Breast epithelium (tissue), 3 donors: ENCODE measurements at regions not wholly inside any gene's neighbourhood (a gene's known extent, or its start where the extent isn't known, plus 50 kb on each side); places are given as distances from the start of the nearest gene placed in this dataset.

Experiments
- CTCF ChIP-seq, 3 donors: fragments of 450-650 bp; IDR thresholded peaks; one replicate each; pipeline ENCODE4 v1.5.1; 2016 to 2017; ENCODE audit warnings: antibody characterized with exemption in 3 of 3, mild to moderate bottlenecking in 3 of 3, moderate library complexity in 3 of 3
- POLR2A ChIP-seq: fragments of 450-650 bp; IDR thresholded peaks from one replicate; pipeline ENCODE4 v1.6.1; 2016; ENCODE audit warnings: antibody characterized with exemption, mild to moderate bottlenecking, moderate library complexity

- no peak for TF ChIP-seq CTCF (IDR thresholded peaks at IDR 0.05)
- no peak for TF ChIP-seq POLR2A
Measured at GRCh38 chr12:124136796-124137195, 158.1 kb upstream of the RFLNA start.
